ENCODE measurements at regions not wholly inside any gene's neighbourhood (a gene's known extent, or its start where the extent isn't known, plus 50 kb on each side); places are given as distances from the start of the nearest gene placed in this dataset.
"Not testable (repeated sequence)": the region's sequence is repeated elsewhere in the genome, so short reads cannot be mapped to it uniquely, and the experiment has no call there.

- not testable (repeated sequence) for TF ChIP-seq EZH2 (IDR thresholded peaks at IDR 0.05; ENCODE audit: insufficient read depth, poor library complexity, severe bottlenecking); EZH2phosphoT487 (IDR thresholded peaks at IDR 0.05; ENCODE audit: insufficient read depth, low read depth)
Measured at GRCh38 chr21:15128714-15129113, 63.9 kb upstream of the NRIP1 start.
